Smooth muscle cell (in vitro differentiated cells): ENCODE measurements at regions not wholly inside any gene's neighbourhood (a gene's known extent, or its start where the extent isn't known, plus 50 kb on each side); places are given as distances from the start of the nearest gene placed in this dataset.

Source experiments
- DNase-seq: peaks from one replicate; lab custom pipeline; 2025; ENCODE audit not compliant: unreplicated experiment; lab: John Stamatoyannopoulos, UW
- H2AFZ ChIP-seq: fragments of 200-600 bp; sonication (generic); 2 replicates; pipeline ENCODE4 v1.6.0; 2016; ENCODE audit warnings: antibody characterized with exemption, low read depth, mild to moderate bottlenecking
- H3F3A ChIP-seq: fragments of 200-600 bp; sonication (generic); 2 replicates; pipeline ENCODE4 v1.6.0; 2017; ENCODE audit warnings: antibody characterized with exemption, low read depth
- H3K27ac ChIP-seq: fragments of 200-600 bp; sonication (generic); 2 replicates; pipeline ENCODE4 v1.5.1; 2016; ENCODE audit warnings: low read depth, mild to moderate bottlenecking
- H3K27me3 ChIP-seq: fragments of 200-600 bp; sonication (generic); 2 replicates; pipeline ENCODE4 v1.6.1; 2016; ENCODE audit warnings: low read depth, mild to moderate bottlenecking
- H3K36me3 ChIP-seq: fragments of 200-600 bp; sonication (generic); 2 replicates; pipeline ENCODE4 v1.5.1; 2016; ENCODE audit warnings: low read depth
- H3K4me1 ChIP-seq: fragments of 200-600 bp; sonication (generic); 2 replicates; pipeline ENCODE4 v1.5.1; 2016; ENCODE audit warnings: low read depth
- H3K4me2 ChIP-seq: fragments of 200-600 bp; sonication (generic); 2 replicates; pipeline ENCODE4 v1.6.0; 2016; ENCODE audit warnings: mild to moderate bottlenecking
- H3K4me3 ChIP-seq: fragments of 200-600 bp; sonication (generic); 2 replicates; pipeline ENCODE4 v1.5.1; 2016; ENCODE audit warnings: mild to moderate bottlenecking
- H3K79me2 ChIP-seq: fragments of 200-600 bp; sonication (generic); 2 replicates; pipeline ENCODE4 v1.6.0; 2016; ENCODE audit warnings: low read depth, mild to moderate bottlenecking
- H3K9ac ChIP-seq: fragments of 200-600 bp; sonication (generic); 2 replicates; pipeline ENCODE4 v1.6.0; 2016; ENCODE audit warnings: low read depth
- H3K9me3 ChIP-seq: fragments of 200-600 bp; sonication (generic); replicated peaks from 2 replicates; pipeline ENCODE4 v1.5.1; 2016; ENCODE audit warnings: low read depth
- H4K20me1 ChIP-seq: fragments of 200-600 bp; sonication (generic); 2 replicates; pipeline ENCODE4 v1.6.0; 2016; ENCODE audit warnings: low read depth
- CTCF ChIP-seq: fragments of 200-600 bp; sonication (generic); IDR thresholded peaks from 2 replicates; pipeline ENCODE4 v1.5.1; 2017; ENCODE audit warnings: borderline replicate concordance, mild to moderate bottlenecking, antibody characterized with exemption; ENCODE audit not compliant: insufficient read depth, poor library complexity, severe bottlenecking
- WGBS: methylation state at CpG from one replicate; pipeline ENCODE4 v1.1.7; 2016; ENCODE audit warnings: low lambda C conversion rate; 5-methylcytosine and 5-hydroxymethylcytosine counted together

GRCh38 chr2:38465789-38466127 lies 88.7 kb upstream of the ATL2 start:
- 66% methylated on average over 4 of the region's 4 CpGs for WGBS
- Histone ChIP-seq H2AFZ (no peak overlapping the region), H4K20me1 (no peaks in the 10 kb centered on the region), H3K4me3 (no peak overlapping the region), H3K27me3 (peaks cover 10% of the 10 kb centered on the region), H3F3A (no peaks in the 10 kb centered on the region), H3K4me1 (no peaks in the 10 kb centered on the region), H3K9ac (no peak overlapping the region), H3K4me2 (no peak overlapping the region), H3K9me3 (no peaks in the 10 kb centered on the region), H3K27ac (no peak overlapping the region), H3K36me3 (no peaks in the 10 kb centered on the region), H3K79me2 (no peaks in the 10 kb centered on the region)
- peak; percentile 34 for TF ChIP-seq CTCF
- DNase-seq: no peak

DNA sequence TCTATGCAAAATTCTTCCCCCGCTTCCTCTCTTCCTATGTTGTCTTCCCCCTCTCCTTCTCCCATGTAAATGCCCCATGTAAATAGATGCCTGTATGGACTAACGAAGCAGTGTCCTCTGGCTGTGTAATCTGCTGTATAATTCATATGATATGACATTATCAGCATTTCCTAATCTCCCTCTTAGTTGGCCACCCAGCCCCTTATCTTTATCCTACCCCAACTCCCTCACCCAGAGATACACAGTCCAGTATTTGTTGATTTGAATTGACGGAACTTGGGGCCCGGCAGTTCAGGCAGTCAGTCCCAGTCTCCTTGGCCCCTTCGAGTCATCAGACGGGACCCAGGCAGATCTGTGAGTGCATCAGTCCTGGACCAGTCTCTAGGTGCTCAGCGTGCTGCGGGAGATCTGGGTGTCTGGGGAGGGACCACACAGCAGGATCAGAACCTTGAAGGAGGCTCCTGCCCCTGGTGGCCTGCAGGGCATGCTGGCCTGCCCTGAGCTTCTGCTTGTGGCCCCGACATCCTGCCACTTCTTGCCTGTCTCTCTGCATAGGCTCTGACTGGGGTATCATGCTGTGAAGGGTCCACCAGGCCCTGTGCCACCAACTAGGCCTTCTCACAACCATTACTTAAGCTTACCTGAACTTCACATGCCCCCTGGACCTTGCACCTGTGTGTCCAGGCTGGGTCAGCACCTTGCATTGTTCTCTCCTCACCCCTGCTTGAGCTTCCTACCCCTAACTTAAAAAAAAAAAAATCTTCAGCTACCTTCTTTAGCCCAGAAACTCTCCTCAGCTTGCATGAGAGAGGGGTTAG lies 88.1 kb upstream of the ATL2 start:
- H3K4me3 ChIP-seq: no peak overlapping the region
- H4K20me1 ChIP-seq: no peaks in the 10 kb centered on the region
- no peaks in the 10 kb centered on the region for H3K36me3 ChIP-seq
- H3F3A ChIP-seq: no peaks in the 10 kb centered on the region
- H3K9ac ChIP-seq: no peak overlapping the region
- no peak overlapping the region for H3K27ac ChIP-seq
- no peaks in the 10 kb centered on the region for H3K9me3 ChIP-seq
- DNase-seq: no peak
- TF ChIP-seq CTCF: no peak
- 70% methylated on average over 9 of the region's 9 CpGs for WGBS
- H3K27me3 ChIP-seq: peaks cover 10% of the 10 kb centered on the region
- H3K4me2 ChIP-seq: no peak overlapping the region
- no peaks in the 10 kb centered on the region for H3K4me1 ChIP-seq
- no peaks in the 10 kb centered on the region for H3K79me2 ChIP-seq
- no peak overlapping the region for H2AFZ ChIP-seq

DNA sequence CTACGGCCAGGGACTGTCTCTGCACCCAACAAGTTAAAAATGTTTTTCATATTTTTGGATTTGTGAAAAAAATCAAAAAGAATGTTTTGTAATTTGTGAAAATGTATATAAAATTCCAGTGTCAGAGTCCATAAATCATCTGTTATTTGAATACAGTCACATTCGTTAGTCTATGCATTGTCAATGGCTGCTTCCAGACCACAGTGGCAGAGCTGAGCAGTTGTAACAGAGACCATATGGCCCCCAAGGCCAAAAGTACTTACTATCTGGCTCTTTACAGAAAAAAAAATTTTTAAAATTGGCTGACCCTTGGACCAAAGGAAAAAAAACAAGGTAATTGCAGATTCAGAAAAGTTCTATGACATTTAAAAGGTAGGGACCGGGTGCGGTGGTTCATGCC lies 86.7 kb upstream of the ATL2 start:
- Histone ChIP-seq H3K27ac (no peak overlapping the region), H3K9ac (no peak overlapping the region), H3K79me2 (no peaks in the 10 kb centered on the region), H3K4me1 (no peaks in the 10 kb centered on the region), H3K9me3 (no peaks in the 10 kb centered on the region), H3K4me2 (no peak overlapping the region), H4K20me1 (no peaks in the 10 kb centered on the region), H3K4me3 (no peak overlapping the region), H3K27me3 (no peaks in the 10 kb centered on the region), H3K36me3 (no peaks in the 10 kb centered on the region), H2AFZ (no peak overlapping the region), H3F3A (no peaks in the 10 kb centered on the region)
- no peak for DNase-seq
- 87% methylated on average over 4 of the region's 4 CpGs for WGBS
- no peak for TF ChIP-seq CTCF

- Histone ChIP-seq H3K27me3 (peaks cover 9% of the 10 kb centered on the region), H2AFZ (no peak overlapping the region), H3K36me3 (no peaks in the 10 kb centered on the region), H3K4me1 (no peaks in the 10 kb centered on the region), H3K9me3 (no peaks in the 10 kb centered on the region), H4K20me1 (no peaks in the 10 kb centered on the region), H3K9ac (no peak overlapping the region), H3K79me2 (no peaks in the 10 kb centered on the region), H3K4me2 (no peak overlapping the region), H3F3A (no peaks in the 10 kb centered on the region), H3K4me3 (no peak overlapping the region), H3K27ac (peak overlapping the region; percentile 14)
- DNase-seq: no peak
- 61% methylated on average over 7 of the region's 7 CpGs for WGBS
- TF ChIP-seq CTCF: no peak
Observed at GRCh38 chr2:38462121-38462661, 85.1 kb upstream of the ATL2 start.
